ENCODE measurements at regions not wholly inside any gene's neighbourhood (a gene's known extent, or its start where the extent isn't known, plus 50 kb on each side); places are given as distances from the start of the nearest gene placed in this dataset.

GRCh38 chr1:200242110-200243041 lies 167.5 kb downstream of the ZNF281 start:
- POLR2A ChIA-PET: no interaction called here
- no TSS peak for BruUV-seq (replicated peaks)
- TF ChIP-seq, protein P1, sequence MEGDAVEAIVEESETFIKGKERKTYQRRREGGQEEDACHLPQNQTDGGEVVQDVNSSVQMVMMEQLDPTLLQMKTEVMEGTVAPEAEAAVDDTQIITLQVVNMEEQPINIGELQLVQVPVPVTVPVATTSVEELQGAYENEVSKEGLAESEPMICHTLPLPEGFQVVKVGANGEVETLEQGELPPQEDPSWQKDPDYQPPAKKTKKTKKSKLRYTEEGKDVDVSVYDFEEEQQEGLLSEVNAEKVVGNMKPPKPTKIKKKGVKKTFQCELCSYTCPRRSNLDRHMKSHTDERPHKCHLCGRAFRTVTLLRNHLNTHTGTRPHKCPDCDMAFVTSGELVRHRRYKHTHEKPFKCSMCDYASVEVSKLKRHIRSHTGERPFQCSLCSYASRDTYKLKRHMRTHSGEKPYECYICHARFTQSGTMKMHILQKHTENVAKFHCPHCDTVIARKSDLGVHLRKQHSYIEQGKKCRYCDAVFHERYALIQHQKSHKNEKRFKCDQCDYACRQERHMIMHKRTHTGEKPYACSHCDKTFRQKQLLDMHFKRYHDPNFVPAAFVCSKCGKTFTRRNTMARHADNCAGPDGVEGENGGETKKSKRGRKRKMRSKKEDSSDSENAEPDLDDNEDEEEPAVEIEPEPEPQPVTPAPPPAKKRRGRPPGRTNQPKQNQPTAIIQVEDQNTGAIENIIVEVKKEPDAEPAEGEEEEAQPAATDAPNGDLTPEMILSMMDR (IDR thresholded peaks at IDR 0.05; ENCODE audit: insufficient read depth in 1 of 2, low read depth in 1 of 2, low read length in 1 of 2, severe bottlenecking in 1 of 2, unreplicated experiment in 1 of 2): no peak
- intact Hi-C loops (cut with micrococcal nuclease; ENCODE audit: unreplicated experiment): no loop called here
- H3K27me3 ChIP-seq (replicated peaks; ENCODE audit: control insufficient read depth, insufficient read depth, low read length): no peaks in the 10 kb centered on the region
- H3K4me1 ChIP-seq: no peaks in the 10 kb centered on the region; the same call in 1 of the 2 replicates
- H3K4me3 ChIP-seq (ENCODE audit: low read depth, low read length): peak overlapping the region; percentile 13
- H3K9me3 ChIP-seq: no peaks in the 10 kb centered on the region
- H3K4me3 Mint-ChIP-seq (ENCODE audit: unreplicated experiment): peak overlapping the region; percentile 68
- no peaks in the 10 kb centered on the region for H3K36me3 Mint-ChIP-seq (ENCODE audit: insufficient read depth, unreplicated experiment)
- no peaks in the 10 kb centered on the region for H3K9me3 Mint-ChIP-seq (ENCODE audit: unreplicated experiment)
- DNase-seq: no peak
- H3K4me1 Mint-ChIP-seq (ENCODE audit: low read depth, unreplicated experiment): no peaks in the 10 kb centered on the region
- H3K27ac Mint-ChIP-seq (ENCODE audit: unreplicated experiment): no peak overlapping the region
- H3K27me3 Mint-ChIP-seq (ENCODE audit: insufficient read depth, unreplicated experiment): no peaks in the 10 kb centered on the region
- CTCF ChIA-PET: no interaction called here
- no peaks in the 10 kb centered on the region for H3K36me3 ChIP-seq (ENCODE audit: control insufficient read depth, insufficient read depth, low read length)

- no peaks in the 10 kb centered on the region for H3K27me3 Mint-ChIP-seq (ENCODE audit: insufficient read depth, unreplicated experiment)
- TF ChIP-seq, protein P1 (IDR thresholded peaks at IDR 0.05; ENCODE audit: insufficient read depth in 1 of 2, low read depth in 1 of 2, low read length in 1 of 2, severe bottlenecking in 1 of 2, unreplicated experiment in 1 of 2): no peak
- CTCF ChIA-PET: interaction anchor here (0.6 kb wide), 1 partner anchor 124 kb away, joined by 4 read pairs; no protein-coding TSS in a partner anchor
- no peaks in the 10 kb centered on the region for H3K36me3 Mint-ChIP-seq (ENCODE audit: insufficient read depth, unreplicated experiment)
- Histone ChIP-seq H3K4me3 (ENCODE audit: low read depth, low read length) (no peak overlapping the region), H3K36me3 (ENCODE audit: control insufficient read depth, insufficient read depth, low read length) (no peaks in the 10 kb centered on the region), H3K9me3 (no peaks in the 10 kb centered on the region), H3K4me1 (no peaks in the 10 kb centered on the region; the same call in 1 of the 2 replicates), H3K27me3 (replicated peaks; ENCODE audit: control insufficient read depth, insufficient read depth, low read length) (no peaks in the 10 kb centered on the region)
- POLR2A ChIA-PET: no interaction called here
- no peak for DNase-seq
- BruUV-seq (replicated peaks): no TSS peak
- intact Hi-C loops (cut with micrococcal nuclease; ENCODE audit: unreplicated experiment): no loop called here
- H3K9me3 Mint-ChIP-seq (ENCODE audit: unreplicated experiment): no peaks in the 10 kb centered on the region
- no peaks in the 10 kb centered on the region for H3K4me1 Mint-ChIP-seq (ENCODE audit: low read depth, unreplicated experiment)
- H3K27ac Mint-ChIP-seq (ENCODE audit: unreplicated experiment): no peak overlapping the region
- no peak overlapping the region for H3K4me3 Mint-ChIP-seq (ENCODE audit: unreplicated experiment)
These were observed 169.2 kb downstream of the ZNF281 start for GRCh38 chr1:200240656-200241055.

- no peak overlapping the region for H3K27ac Mint-ChIP-seq (ENCODE audit: unreplicated experiment)
- no peak overlapping the region for H3K4me3 Mint-ChIP-seq (ENCODE audit: unreplicated experiment)
- ChIA-PET POLR2A (no interaction called here), CTCF (no interaction called here)
- no peaks in the 10 kb centered on the region; the same call in 1 of the 2 replicates for H3K4me1 ChIP-seq
- no peaks in the 10 kb centered on the region for H3K36me3 ChIP-seq (ENCODE audit: control insufficient read depth, insufficient read depth, low read length)
- H3K9me3 ChIP-seq: no peaks in the 10 kb centered on the region
- intact Hi-C loops (cut with micrococcal nuclease; ENCODE audit: unreplicated experiment): no loop called here
- DNase-seq: no peak
- H3K4me3 ChIP-seq (ENCODE audit: low read depth, low read length): no peak overlapping the region
- no peaks in the 10 kb centered on the region; the same call in 1 of the 2 replicates for H3K27me3 ChIP-seq (replicated peaks; ENCODE audit: control insufficient read depth, insufficient read depth, low read length)
- TF ChIP-seq, protein P1 (IDR thresholded peaks at IDR 0.05; ENCODE audit: insufficient read depth in 1 of 2, low read depth in 1 of 2, low read length in 1 of 2, severe bottlenecking in 1 of 2, unreplicated experiment in 1 of 2): no peak
- H3K4me1 Mint-ChIP-seq (ENCODE audit: low read depth, unreplicated experiment): no peaks in the 10 kb centered on the region
- no TSS peak for BruUV-seq (replicated peaks)
- no peaks in the 10 kb centered on the region for H3K9me3 Mint-ChIP-seq (ENCODE audit: unreplicated experiment)
- H3K36me3 Mint-ChIP-seq (ENCODE audit: insufficient read depth, unreplicated experiment): no peaks in the 10 kb centered on the region
- H3K27me3 Mint-ChIP-seq (ENCODE audit: insufficient read depth, unreplicated experiment): no peaks in the 10 kb centered on the region
These were observed 171.5 kb downstream of the ZNF281 start for GRCh38 chr1:200238311-200238710.
